GOT3 (cell line): ENCODE measurements at regions not wholly inside any gene's neighbourhood (a gene's known extent, or its start where the extent isn't known, plus 50 kb on each side); places are given as distances from the start of the nearest gene placed in this dataset.

ENCODE experiments used
- DNase-seq: peaks from one replicate; lab custom pipeline; 2025; ENCODE audit warnings: mixed read lengths; lab: John Stamatoyannopoulos, UW

DNA sequence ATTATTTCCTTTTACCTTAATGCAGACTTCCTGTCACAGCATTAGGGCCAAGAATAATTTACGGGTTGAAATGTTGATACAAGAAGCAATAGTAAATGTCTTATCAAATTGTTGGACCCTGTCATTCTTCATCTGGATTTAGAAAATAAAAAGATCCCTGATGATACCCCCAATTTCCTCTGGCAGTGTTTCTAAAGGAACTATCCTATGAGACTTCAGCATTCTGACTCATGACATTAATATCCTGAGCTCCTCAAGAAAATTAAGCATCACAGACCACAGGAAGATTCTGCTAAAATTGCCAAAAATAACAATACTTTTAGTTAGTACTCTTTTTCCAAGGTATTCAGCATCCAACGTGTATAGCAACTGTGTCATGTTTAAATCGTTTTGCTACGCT lies 490.5 kb upstream of the ANKRD30A start:
- DNase-seq = no peak

DNA sequence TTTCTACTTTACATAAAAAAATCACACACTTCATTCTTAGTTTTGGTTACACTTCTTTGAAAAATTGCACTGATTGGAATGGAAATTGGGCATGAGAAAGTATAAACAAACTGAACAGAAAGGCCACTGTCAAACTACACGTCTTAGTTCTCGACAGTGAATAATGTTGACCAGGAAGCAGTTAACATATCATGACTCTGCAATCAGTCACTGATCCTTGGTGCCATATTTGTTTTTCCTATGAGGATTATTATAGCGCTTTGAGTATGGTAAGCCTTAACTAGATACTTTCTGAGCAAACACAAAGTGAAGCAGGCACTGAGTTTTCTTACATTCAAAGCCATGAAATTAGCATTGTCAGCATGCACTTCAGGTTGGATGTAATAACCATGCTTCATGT lies 495.1 kb upstream of the ANKRD30A start:
- no peak for DNase-seq

DNA sequence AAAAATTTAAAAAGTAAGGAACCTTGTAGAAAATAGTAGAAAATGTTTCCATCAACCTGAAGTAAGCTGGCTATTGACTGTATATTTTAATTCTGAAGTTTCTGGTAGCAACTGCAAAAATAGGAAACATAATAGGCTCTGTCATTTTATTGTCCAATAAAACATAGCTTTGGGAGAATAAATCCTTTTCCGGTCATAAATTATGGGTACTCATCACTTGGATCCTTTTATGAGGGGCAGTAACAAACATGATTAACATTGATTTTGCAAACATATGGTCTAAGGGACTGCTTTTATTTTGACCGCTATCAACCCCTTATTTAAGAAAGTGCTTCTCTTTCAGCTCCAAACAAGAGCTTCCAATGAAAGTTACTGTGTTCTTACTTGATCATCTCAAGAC lies 495.9 kb upstream of the ANKRD30A start:
- no peak for DNase-seq

DNA sequence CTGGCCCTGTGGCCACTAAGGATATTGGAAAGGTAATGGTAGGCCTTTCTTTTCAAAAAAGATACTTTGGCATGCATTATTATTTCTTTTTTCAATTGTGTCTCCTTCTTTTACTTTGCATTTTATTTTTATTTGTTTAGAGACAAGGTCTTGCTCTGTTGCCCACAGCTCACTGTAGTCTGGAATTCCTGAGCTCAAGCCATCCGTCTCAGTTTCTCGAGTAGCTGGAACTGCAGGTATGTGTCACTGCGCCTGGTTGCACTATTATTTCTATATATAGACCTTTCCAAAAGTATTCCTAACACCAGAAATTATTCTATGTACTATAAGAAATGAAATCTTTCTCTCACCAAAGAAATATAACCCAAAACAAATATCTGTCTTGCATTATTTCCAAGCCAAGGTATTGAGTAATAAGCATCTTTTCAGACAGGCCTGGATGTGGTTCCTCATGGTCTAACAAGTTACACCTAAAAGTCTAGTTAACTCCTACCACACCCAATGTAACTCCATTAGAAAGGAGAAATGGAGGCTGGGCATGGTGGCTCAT lies 500.8 kb upstream of the ANKRD30A start:
- no peak for DNase-seq

DNA sequence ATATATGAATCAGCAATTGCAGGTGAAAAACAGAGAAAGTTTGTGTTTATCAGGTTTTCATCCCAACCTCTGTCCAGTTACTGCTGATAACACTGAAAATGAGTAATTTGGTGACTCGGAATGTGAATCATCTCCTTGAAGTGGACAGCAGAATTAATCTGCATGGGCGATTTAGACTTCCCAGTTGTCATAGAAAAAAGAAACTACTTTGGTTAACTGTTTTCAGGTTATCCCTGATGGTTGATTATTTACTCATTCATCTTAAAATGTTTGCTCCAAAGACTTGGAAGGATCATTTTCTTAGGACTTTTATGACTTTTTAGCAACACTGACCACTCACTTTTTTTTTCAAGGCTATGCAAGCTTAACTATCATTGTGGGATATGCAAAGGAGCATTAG lies 504.1 kb upstream of the ANKRD30A start:
- DNase-seq = no peak

DNA sequence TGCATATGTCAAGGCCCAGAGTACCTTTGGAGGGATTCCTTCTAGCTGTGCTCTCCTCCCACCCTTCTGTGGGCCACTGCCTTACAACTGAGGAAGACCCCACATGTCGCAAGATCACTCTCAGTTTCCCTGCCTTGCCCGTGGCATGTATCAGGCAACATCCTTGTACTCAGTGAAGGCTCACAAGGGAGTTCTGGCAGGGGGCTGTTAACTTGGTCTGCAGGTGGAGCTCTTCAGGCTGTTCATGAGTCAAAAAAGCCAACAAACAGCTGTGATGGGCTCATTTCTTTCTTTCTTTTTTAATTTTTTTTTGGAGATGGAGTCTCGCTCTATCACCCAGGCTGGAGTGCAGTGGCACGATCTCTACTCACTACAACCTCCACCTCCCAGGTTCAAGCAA lies 513.0 kb upstream of the ANKRD30A start:
- DNase-seq = no peak

DNA sequence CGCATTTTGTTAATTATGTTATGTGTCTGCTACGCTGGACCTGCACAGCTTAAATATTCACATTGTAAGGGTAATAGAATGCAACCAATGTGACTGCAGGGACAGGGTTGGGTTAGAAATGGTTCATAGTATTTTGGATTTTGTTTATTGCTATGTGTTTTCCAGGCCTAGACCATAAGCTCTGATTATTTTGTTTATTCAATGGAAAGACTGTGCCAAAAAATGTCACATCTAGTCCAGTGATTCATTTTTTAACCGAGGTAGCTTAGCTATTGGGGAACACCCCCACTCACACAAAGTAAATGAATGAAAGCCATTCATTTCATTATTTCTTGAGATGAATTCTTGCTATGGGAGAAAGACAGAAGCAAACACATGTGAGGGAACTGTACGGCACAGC lies 516.5 kb upstream of the ANKRD30A start:
- no peak for DNase-seq

DNA sequence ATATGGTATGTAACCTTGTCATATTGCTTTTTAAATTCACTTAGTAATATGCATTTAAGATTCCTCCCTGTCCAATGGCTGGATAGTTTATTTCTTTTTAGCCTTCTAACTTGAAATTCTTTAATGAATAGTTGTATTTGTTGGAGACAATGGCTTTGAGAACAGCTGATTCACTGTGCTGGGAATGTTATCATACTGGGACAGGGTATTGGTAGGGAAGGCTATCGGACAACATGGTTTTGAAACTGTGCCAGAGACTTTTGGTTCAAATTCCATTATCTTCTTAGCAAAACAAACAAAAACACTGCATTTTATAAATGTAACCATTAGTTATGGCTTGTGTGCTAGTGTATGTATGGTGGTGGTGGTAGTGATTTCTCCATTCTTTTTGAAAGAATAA lies 517.1 kb upstream of the ANKRD30A start:
- no peak for DNase-seq

DNA sequence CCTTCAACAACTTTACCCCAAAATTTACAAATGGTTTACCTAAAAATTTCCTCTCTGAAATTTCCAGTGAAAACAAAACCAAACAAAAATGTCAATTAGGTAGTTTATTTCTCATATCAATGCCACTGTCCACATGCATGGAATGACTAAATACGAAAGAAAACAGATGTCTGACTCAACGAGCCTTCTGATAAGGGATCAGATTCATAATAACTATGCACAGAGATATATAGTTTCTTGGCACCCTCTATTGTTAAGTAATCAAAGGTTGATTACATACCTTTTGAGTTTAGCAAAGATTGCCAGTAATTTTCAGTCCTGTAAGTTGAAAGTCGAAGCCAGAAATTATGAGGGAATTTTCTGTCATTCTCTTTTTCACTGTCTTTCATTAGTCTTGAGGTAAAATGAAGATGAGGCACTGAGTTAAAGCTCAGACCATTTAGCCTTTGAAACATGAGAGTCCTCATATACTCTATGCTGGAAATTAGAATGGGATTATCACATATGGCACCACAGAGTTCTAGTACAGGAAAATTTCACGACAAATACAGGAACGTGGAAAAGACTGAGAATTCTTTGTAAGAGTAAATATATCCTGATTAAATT lies 519.1 kb upstream of the ANKRD30A start:
- DNase-seq = no peak

DNA sequence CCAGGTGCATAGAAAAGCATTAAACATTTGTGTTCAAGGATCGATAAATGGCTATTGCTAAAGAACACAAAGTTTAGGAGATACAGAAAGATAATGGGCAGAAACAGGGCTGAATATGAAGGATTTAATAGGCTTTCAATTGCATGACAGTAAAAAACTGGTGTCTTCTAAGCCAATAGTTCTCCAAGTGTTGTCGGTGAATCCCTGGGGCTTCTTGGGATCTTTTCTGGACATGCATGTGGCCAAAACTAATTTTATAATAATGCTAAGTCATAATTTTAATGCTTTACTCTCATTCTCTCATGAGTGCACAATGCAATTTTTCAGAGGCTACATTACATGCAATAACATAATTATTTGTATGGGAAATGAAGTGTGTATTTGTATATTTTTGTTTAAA lies 521.1 kb upstream of the ANKRD30A start:
- DNase-seq = no peak

DNA sequence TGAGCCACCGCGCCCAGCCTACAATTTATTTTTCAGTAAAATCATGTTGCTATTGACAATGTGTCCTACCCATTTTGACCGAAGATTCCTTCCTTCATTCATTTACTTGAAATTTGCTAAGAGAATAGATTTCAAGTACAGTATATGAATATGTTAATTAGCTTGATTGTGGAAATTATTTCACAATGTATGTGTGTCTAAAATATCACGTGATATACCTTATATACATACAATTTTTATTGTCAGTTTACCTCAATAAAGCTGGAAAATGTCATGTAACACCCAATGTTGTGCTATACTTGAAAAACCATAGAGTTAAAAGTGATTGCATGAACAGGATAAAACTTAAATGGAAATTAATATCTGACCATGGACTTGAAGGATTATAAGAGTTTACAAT lies 521.7 kb upstream of the ANKRD30A start:
- no peak for DNase-seq

DNA sequence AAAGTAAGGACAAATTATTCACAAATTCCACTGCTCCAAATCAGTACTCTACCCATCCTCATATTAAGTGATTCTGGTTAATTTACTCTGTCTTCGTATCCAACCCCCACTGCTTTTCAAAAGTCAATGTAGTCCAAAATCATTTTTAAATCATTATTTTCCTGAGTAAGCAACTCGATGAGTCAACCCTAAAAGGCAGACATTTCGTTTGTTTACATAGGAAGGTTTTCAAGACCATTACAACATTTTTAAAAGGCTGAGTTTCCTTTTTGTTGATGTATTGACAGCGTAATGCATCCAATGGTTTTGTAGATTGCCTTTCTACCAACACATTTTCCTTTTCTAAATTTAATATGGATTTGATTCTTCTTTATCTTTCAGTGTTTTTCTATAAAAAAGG lies 523.0 kb upstream of the ANKRD30A start:
- DNase-seq = no peak

DNA sequence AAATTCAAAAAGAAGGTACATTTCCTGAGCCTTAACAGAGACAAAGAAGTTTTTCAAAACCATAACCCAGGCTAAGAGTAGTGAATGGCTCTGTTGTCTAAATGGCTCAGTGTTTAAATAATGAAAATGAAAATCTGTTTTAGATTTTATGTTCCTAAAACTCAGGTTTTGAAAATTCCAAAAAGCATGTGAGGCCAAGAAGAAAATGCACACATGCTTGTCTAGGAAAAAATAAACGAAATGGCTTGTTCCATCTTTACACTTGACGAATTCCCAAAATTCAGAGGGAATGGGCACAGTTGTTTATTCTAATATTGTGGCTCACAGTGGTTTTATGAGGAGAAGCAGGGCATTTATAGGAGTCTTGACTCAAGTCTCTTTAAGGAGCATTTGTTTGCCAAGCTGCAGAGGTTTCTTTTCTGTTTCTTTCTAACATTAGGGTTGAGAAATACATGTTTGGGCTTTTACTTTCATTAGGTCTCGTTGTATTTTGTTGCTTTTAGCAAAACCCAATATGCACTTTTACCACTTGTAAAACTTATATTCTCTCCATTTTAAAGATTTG lies 527.6 kb upstream of the ANKRD30A start:
- DNase-seq = no peak

DNA sequence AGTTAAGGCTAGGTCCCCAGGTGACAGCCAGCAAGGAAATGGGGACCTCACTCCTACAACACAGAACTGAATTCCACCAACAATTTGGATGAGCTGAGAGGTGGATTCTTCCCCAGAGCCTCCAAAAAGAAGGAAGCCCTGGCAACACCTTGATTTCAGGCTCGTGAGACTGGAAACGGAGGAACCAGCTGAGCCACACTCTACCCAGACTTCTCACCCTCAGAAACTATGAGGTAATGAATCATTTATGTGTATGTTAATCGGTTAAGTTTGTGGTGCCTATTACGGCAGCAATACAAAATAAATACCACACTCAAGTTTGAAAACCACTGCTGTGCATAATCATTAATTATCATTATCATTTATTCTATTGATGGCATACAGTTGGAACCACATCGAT lies 532.4 kb upstream of the ANKRD30A start:
- DNase-seq = no peak

DNA sequence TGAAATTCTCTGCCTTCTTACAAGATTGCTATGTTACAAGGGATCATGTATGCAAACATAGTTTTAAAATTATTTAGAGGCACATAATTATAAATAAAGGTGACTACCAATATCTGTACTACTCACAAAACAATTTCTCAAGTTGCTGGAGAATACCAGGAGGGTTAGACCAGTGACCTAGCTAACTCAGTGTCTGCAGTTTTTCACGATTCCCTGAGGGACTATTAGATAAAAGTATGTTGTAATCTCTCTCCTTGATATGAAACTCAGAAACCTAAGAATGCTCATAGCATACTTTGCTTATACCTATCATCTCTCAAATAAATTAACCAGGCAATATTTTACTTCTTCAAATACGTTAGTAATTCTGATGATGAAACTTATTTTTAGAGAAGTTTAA lies 534.0 kb upstream of the ANKRD30A start:
- DNase-seq = no peak

DNA sequence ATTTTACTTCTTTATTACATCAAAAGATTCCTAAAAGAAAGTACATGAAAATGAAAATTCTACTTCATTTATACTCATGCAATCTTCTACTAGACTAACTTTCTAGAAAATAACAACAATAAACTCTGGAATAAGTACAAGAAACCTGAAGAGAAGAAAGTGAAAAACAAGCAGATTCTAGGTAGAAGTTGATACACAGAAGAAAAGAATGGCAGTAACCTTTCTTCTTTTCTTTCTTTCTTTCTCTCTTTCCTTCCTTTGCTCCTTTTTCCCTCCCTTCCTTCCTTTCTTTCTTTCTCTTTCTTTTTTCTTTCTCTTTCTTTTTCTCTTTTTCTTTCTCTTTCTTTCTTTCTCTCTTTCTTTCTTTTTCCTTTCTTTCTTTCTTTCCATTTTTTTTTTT lies 541.7 kb upstream of the ANKRD30A start:
- no peak for DNase-seq

DNA sequence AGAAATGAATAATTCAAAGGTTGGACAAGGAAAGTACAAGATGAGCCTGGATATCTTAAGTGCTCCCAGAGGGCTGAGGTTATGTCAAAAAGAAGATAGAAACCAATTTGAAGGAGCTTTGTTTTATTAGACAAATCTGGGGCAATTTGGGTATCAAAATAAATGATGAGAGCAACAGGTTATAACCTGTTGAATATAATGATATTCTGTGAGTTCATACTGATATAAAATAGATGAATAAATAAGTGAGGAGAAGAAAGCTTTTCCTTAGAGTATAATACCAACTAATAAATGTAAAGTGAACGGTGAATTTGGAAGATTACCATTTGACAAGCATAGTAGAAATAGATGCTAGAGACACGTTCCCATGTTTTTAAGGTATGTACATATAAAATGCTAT lies 544.2 kb upstream of the ANKRD30A start:
- no peak for DNase-seq

DNA sequence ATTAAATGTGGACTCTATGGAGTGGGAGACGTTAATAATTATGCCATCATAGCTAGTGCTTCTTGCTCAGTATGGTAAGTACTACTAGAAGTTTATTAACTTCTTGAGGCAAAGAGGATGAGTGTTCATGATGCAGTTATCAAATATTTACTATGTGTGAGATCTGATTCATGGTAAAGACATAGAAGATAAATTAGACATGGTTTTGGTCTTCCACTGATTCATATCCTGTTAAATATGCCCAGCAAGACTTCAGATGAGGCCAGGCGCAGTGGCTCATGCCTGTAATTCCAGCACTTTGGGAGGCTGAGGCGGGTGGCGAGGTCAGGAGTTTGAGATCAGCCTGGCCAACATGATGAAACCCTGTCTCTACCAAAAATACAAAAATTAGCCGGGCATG lies 547.1 kb upstream of the ANKRD30A start:
- no peak for DNase-seq

DNA sequence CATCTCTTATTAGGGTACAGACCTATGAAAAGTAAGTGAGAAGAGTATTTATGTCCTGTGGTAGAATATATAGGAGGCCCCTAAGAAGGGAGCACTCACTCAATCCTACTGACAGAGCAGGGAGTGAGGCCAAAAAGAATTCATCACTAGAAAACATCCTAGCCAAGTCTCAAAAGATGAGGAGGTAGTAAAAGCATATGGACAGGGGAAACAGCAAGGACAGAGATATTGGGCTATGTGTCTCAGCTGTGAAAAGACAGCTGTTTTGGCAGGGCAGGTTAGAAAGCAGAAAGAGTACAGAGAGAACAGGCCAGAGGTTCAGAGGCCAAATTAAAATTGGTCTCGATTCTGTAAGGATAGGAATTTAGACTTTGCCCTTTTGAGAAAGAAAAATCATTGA lies 548.3 kb upstream of the ANKRD30A start:
- DNase-seq = no peak

DNA sequence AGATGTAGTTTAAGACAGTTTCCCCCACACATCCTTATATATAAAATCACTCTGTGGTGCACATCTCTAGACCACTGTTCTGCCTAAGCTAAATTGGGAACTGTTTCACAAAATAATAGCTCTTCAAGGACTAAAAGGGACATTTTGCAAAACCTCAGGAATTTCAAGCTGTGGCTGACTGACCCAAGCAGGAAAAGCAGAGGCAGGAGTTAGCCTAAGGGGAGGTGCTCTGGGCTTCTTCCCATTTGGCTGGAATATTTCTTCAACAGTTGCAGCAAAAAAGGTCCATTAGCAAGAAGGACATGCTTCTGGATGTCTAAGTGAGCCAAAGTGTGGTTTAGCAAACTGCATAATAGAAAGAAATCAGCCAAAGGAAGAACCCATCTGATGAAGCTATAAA lies 551.2 kb upstream of the ANKRD30A start:
- DNase-seq = no peak

DNA sequence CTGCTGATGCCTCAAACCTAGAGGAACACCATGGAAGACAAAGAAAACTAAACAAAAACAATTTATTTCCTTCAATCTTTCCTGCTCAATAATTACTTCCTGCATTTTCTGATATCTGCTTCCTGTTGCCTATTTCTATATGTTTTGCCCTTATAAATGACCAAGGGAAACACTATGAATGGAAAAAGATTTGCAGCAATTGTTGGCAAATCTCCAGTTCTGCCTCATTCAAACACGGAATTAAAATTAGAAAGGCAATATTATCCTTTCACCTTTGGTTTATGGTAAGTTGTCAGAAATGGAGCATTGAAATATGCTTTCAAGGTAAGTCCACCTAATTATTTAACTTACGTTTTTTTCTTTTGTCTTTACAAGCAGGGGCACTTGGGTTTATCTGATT lies 552.2 kb upstream of the ANKRD30A start:
- no peak for DNase-seq

DNA sequence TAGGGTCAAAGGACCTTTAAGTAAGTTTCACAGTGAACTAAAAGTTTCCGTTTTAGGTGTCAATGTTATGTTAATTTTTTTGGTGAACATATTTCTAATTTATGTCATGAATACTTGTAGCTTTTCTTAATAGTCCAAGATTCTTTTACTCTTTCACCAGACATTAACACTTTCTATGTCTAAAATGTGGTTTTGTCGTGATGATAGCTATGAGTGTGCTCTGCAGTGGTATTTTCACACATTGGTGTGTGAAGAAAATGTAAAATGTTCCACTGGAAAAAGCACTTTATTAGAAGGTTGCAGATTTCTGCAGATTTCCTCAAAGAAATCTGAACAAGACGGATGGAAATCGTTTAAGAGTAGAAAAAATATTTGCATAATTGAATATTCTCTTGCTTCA lies 561.0 kb upstream of the ANKRD30A start:
- no peak for DNase-seq

DNA sequence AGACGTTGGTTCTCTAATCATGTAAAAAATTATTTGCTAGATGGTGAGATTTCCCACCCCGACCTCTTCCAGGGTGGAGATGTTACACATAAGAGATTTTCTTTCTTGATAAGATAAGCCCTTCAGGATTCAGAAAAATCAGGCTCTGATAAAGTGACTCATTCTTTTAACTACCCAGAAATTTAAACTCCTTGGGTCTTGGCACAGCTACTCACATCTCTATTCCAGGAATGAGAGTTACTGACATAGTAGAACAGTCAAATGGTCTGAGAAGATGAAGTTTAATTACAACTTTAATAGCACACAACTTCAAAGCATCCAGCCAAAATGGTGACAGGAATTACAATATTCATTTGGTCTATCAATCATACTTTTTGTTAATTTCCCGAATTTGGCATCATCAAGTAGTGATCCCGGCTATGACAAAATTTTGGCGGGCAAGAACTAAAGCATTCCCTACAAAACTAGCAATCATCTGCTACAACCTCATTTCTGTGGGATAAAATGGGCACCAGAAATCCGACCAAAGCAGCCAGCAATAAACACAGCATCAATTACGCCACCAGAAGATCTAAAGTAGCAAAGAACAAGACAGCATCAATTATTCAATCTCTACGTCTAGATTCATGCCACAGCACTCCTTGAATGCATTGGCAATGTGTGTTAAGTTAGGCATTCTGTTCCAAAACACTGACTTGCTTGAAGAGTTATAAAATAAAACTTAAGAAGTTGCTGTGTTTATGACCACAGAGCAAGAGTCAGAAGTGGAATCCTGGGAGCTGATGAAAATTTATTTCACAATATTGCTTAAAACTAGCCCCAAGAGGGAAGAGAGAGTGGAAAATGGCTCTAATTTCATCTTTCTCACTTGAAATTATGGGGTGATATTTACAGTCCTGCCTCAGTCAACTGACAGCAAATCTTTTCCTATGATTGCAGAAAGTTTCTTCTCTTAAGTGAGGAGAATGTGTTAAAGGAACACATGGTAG lies 565.7 kb upstream of the ANKRD30A start:
- DNase-seq = no peak
